Astrocyte (in vitro differentiated cells and primary cell): ENCODE measurements at regions not wholly inside any gene's neighbourhood (a gene's known extent, or its start where the extent isn't known, plus 50 kb on each side); places are given as distances from the start of the nearest gene placed in this dataset.

Experiments
- EZH2 ChIP-seq: IDR thresholded peaks from 2 replicates; pipeline ENCODE4 v1.6.1; 2012; ENCODE audit warnings: mild to moderate bottlenecking, low read length, inconsistent platforms; ENCODE audit not compliant: insufficient read depth
- TF ChIP-seq, protein P1 (sequence below): IDR thresholded peaks from 2 replicates; pipeline ENCODE4 v1.5.1; 2011; ENCODE audit warnings: low read depth, mild to moderate bottlenecking, inconsistent platforms, low read length, moderate library complexity; ENCODE audit not compliant: insufficient read depth

DNA sequence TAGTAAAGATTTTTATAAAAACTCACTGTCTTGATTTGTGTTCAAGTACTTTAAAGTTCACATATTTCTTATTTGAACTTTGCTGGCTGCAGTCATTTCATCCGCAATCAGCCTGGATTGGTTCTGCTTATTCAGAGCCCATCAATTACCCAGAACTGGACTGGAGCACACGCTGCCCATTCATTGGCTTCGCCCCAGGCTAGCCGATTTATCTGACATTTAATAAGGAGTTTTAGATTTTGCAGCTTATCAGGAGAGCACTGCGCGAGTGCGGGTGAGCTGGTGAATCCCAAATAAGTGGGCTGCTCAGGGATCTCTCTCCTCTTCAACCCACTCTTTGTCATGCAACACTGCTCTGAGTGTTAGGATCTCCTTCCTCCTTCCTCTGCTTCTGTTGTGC is 166.0 kb upstream of the GPR26 start:
- TF ChIP-seq, protein P1, sequence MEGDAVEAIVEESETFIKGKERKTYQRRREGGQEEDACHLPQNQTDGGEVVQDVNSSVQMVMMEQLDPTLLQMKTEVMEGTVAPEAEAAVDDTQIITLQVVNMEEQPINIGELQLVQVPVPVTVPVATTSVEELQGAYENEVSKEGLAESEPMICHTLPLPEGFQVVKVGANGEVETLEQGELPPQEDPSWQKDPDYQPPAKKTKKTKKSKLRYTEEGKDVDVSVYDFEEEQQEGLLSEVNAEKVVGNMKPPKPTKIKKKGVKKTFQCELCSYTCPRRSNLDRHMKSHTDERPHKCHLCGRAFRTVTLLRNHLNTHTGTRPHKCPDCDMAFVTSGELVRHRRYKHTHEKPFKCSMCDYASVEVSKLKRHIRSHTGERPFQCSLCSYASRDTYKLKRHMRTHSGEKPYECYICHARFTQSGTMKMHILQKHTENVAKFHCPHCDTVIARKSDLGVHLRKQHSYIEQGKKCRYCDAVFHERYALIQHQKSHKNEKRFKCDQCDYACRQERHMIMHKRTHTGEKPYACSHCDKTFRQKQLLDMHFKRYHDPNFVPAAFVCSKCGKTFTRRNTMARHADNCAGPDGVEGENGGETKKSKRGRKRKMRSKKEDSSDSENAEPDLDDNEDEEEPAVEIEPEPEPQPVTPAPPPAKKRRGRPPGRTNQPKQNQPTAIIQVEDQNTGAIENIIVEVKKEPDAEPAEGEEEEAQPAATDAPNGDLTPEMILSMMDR: no peak
- no peak for TF ChIP-seq EZH2
